ENCODE measurements at regions not wholly inside any gene's neighbourhood (a gene's known extent, or its start where the extent isn't known, plus 50 kb on each side); places are given as distances from the start of the nearest gene placed in this dataset.

- peak; percentile 70 for DNase-seq (ENCODE audit: low spot score)
- TF ChIP-seq CTCF (IDR thresholded peaks at IDR 0.05; ENCODE audit: poor library complexity) (no peak), EZH2 (IDR thresholded peaks at IDR 0.05; ENCODE audit: borderline replicate concordance) (no peak), EZH2phosphoT487 (IDR thresholded peaks at IDR 0.05; ENCODE audit: low read depth, severe bottlenecking, unreplicated experiment) (no peak)
Observed at GRCh38 chr18:21960189-21960588, 209.2 kb upstream of the GATA6 start.

GRCh38 chr18:21963336-21963735 is 206.1 kb upstream of the GATA6 start:
- H3K79me2 ChIP-seq = no peaks in the 10 kb centered on the region
- WGBS (ENCODE audit: low lambda C conversion rate, missing lambda C conversion rate) = 96% methylated on average over 5 of the region's 5 CpGs

More at GRCh38 chr18:21960189-21960588, 209.2 kb upstream of the GATA6 start:
- H3K27me3 ChIP-seq = no peaks in the 10 kb centered on the region
- H4K20me1 ChIP-seq (ENCODE audit: insufficient read depth, poor library complexity, severe bottlenecking) = no peaks in the 10 kb centered on the region
- H3K4me3 ChIP-seq = no peak overlapping the region
- H2AFZ ChIP-seq = no peak overlapping the region
- no peaks in the 10 kb centered on the region for H3K9me3 ChIP-seq (ENCODE audit: low read depth)
- no peak overlapping the region for H3K4me2 ChIP-seq
- WGBS (ENCODE audit: low lambda C conversion rate, missing lambda C conversion rate) = 32% methylated on average over 8 of the region's 8 CpGs
- H3K9me2 ChIP-seq (replicated peaks; ENCODE audit: insufficient read depth) = no peaks in the 10 kb centered on the region
- no peaks in the 10 kb centered on the region for H3K79me2 ChIP-seq
- H3K4me1 ChIP-seq (ENCODE audit: insufficient read depth) = no peaks in the 10 kb centered on the region
- peak overlapping the region; percentile 57 for H3K27ac ChIP-seq
- H3K36me3 ChIP-seq (replicated peaks; ENCODE audit: insufficient read depth, low read depth) = no peaks in the 10 kb centered on the region

GRCh38 chr18:21968338-21968737 is 201.1 kb upstream of the GATA6 start:
- DNase-seq (ENCODE audit: low spot score) = no peak
- H3K36me3 ChIP-seq (replicated peaks; ENCODE audit: insufficient read depth, low read depth) = no peaks in the 10 kb centered on the region
- WGBS (ENCODE audit: low lambda C conversion rate, missing lambda C conversion rate) = 86% methylated on average over 4 of the region's 4 CpGs

More at GRCh38 chr18:21963336-21963735, 206.1 kb upstream of the GATA6 start:
- H3K4me3 ChIP-seq = no peak overlapping the region
- no peak overlapping the region for H2AFZ ChIP-seq
- no peaks in the 10 kb centered on the region for H4K20me1 ChIP-seq (ENCODE audit: insufficient read depth, poor library complexity, severe bottlenecking)
- TF ChIP-seq CTCF (IDR thresholded peaks at IDR 0.05; ENCODE audit: poor library complexity) (no peak), EZH2 (IDR thresholded peaks at IDR 0.05; ENCODE audit: borderline replicate concordance) (no peak), EZH2phosphoT487 (IDR thresholded peaks at IDR 0.05; ENCODE audit: low read depth, severe bottlenecking, unreplicated experiment) (no peak)
- no peaks in the 10 kb centered on the region for H3K9me2 ChIP-seq (replicated peaks; ENCODE audit: insufficient read depth)
- DNase-seq (ENCODE audit: low spot score) = no peak
- no peaks in the 10 kb centered on the region for H3K9me3 ChIP-seq (ENCODE audit: low read depth)
- H3K4me1 ChIP-seq (ENCODE audit: insufficient read depth) = no peaks in the 10 kb centered on the region
- no peaks in the 10 kb centered on the region for H3K27me3 ChIP-seq
- H3K4me2 ChIP-seq = no peak overlapping the region
- no peak overlapping the region for H3K27ac ChIP-seq
- H3K36me3 ChIP-seq (replicated peaks; ENCODE audit: insufficient read depth, low read depth) = no peaks in the 10 kb centered on the region

More at GRCh38 chr18:21968338-21968737, 201.1 kb upstream of the GATA6 start:
- no peak overlapping the region for H3K4me3 ChIP-seq
- no peaks in the 10 kb centered on the region for H3K27me3 ChIP-seq
- no peaks in the 10 kb centered on the region for H3K9me2 ChIP-seq (replicated peaks; ENCODE audit: insufficient read depth)
- H4K20me1 ChIP-seq (ENCODE audit: insufficient read depth, poor library complexity, severe bottlenecking) = no peaks in the 10 kb centered on the region
- TF ChIP-seq CTCF (IDR thresholded peaks at IDR 0.05; ENCODE audit: poor library complexity) = no peak
- TF ChIP-seq EZH2 (IDR thresholded peaks at IDR 0.05; ENCODE audit: borderline replicate concordance) = no peak
- no peak for TF ChIP-seq EZH2phosphoT487 (IDR thresholded peaks at IDR 0.05; ENCODE audit: low read depth, severe bottlenecking, unreplicated experiment)
- no peak overlapping the region for H3K4me2 ChIP-seq
- H3K9me3 ChIP-seq (ENCODE audit: low read depth) = no peaks in the 10 kb centered on the region
- no peak overlapping the region for H3K27ac ChIP-seq
- H3K4me1 ChIP-seq (ENCODE audit: insufficient read depth) = no peaks in the 10 kb centered on the region
- no peak overlapping the region for H2AFZ ChIP-seq
- no peaks in the 10 kb centered on the region for H3K79me2 ChIP-seq

All from hepatocyte (in vitro differentiated cells).